ENCODE measurements at regions not wholly inside any gene's neighbourhood (a gene's known extent, or its start where the extent isn't known, plus 50 kb on each side); places are given as distances from the start of the nearest gene placed in this dataset.
"Not testable (repeated sequence)": the region's sequence is repeated elsewhere in the genome, so short reads cannot be mapped to it uniquely, and the experiment has no call there.

GRCh38 chrX:121877337-121877736 lies 829.9 kb downstream of the GLUD2 start:
- DNase-seq: not testable (repeated sequence)

DNA sequence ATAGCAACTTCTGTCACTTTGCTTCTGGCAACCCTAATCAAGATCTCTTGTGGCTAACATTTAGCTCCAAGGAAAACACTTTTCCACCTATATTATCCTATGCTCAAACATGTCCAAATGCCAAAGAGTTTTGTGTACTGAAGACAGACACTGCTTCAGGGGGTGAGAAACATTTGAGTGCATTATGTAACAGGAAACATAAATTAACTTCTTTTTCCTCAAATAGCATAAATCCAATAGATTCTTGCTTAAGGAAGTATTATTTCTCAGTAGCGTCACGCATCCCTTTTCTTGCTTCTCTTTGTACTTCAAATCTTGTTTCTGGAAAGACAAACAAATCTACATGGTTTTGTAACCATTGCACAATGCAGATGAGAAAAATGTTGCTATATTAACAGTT lies 839.1 kb downstream of the GLUD2 start:
- no peak for DNase-seq

GRCh38 chrX:121894756-121895155 lies 847.3 kb downstream of the GLUD2 start:
- no peak for DNase-seq

DNA sequence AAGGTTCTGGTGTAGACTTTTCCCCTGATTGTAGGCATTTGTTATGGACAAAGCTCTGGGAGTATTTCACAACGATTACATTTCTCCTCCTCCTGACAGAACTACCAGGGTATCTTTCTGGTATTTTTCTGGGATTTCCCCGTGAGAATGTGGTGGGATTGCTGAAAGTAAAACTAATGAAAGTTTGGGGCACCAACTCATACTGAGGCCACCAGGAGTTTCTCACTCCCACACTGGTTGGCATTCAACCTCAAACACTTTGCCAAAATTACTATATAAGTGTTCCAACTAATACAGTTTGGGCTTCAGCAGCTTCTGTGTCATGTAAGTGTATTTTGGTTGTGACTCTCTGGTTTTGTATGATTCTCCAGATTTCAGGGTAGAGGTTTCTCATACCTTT lies 855.1 kb downstream of the GLUD2 start:
- no peak for DNase-seq

DNA sequence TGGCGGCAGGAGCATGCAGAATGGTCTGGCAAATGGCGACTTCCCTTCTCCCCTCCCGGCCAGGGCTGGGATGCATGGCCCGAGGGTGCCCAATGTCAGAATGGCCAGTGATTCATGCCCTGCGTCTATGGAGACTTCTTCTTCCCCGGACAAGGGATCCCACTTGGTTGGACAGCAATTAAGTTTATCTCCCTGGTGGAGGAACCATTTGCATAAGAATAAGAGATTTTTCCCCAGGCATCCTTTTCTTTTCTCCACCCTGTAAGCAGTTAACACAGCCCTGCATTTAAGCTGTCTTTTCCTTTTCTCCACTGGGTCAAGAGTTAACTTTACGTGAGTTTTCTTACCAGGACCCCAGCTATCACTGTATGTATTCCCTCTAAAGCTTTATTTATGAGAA lies 856.6 kb downstream of the GLUD2 start:
- no peak for DNase-seq

GRCh38 chrX:121921258-121921657 lies 873.8 kb downstream of the GLUD2 start:
- no peak for DNase-seq

DNA sequence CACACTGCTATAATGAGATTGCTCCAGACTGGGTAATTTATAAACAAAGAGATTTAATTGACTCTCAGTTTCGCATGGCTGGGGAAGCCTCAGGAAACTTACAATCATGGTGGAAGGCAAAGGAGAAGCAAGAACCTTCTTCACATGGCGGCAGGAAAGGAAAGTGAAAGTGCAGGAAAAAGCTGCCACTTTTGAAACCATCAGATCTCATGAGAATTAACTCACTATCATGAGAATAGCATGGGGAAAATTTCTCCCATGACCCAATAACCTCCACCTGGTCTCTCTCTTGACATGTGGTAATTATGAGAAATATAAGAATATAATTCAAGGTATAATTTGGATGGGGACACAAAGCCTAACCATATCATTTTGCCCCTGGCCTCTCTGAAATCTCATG lies 884.2 kb downstream of the GLUD2 start:
- DNase-seq: no peak

- DNase-seq: no peak
Measured at GRCh38 chrX:121932688-121933087, 885.3 kb downstream of the GLUD2 start.

GRCh38 chrX:121949041-121949760 lies 901.8 kb downstream of the GLUD2 start:
- DNase-seq: no peak

- DNase-seq: no peak
Measured at GRCh38 chrX:121958886-121959285, 911.5 kb downstream of the GLUD2 start.

DNA sequence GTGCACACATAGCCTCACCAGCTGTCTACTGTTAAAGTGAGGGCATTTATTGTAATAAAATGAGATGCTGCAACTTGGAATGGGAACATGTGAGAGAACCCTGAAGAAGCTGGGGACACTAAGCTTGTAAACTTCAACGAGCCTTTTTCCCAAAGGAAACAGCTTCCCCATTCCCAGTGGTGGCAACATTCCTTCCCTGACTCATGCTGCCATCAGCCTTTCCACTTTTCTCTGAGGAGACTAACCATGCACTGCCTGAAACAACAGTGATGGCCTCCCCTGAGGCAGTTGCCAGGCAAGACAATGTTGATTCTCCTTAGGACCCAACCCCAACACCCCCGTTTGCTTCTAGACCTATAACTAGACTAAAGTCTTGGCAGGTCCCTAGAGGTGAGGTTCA lies 928.3 kb downstream of the GLUD2 start:
- DNase-seq: no peak

DNA sequence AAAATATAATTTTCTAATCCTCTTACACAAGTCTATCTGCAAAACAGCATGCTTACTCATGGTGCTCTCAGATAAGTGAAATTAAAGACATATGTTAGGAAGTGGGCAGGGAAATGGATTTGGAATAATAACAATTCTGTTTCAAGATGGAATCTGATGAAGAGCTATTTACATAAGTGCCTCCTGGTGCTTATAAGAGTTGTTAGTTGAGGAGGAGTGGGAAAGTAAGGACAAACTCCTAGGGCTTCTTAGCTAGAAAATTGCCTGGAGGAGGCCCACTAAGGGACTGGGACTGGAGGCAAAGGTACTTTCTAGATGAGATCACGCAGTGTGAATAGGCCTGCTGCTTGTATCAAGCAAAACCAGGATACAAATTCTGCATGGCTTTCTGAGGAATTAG lies 939.8 kb downstream of the GLUD2 start:
- no peak for DNase-seq

DNA sequence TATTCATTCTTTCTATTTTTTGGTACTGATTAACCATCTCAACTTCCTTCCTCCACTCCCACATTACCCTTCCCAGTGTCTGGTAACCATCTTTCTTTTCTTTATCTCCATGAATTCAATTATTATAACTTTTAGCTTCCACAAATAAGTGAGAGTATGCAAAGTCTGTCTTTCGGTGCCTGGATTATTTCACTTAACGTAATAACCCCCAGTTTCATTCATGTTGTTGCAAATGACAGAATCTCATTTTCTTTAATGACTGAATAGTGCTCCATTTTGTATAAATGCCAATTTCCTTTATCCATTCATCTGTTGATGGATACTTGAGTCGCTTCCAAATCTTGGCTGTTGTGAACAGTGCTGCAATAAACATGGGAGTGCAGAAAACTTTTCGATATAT lies 940.4 kb downstream of the GLUD2 start:
- no peak for DNase-seq

DNA sequence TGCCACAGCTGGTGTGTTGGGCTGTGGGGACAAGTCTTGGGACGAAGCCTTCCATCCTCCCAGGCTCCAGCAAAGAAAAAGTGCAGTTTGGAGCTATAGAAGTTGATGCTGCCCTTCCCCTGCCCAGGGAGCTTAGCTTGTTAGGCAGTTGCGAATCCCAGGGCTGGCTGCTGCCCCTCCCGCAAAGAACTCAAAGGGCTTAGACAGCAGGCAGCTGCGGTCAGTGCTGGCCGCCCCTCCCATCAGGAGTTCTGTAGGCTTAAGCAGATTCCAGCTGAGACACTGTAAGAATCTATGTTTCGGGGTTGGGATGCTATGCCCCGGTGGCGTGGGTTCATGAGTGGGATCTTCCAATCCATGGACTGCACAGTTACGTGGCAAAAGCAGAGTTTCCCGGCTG lies 956.7 kb downstream of the GLUD2 start:
- DNase-seq: no peak

DNA sequence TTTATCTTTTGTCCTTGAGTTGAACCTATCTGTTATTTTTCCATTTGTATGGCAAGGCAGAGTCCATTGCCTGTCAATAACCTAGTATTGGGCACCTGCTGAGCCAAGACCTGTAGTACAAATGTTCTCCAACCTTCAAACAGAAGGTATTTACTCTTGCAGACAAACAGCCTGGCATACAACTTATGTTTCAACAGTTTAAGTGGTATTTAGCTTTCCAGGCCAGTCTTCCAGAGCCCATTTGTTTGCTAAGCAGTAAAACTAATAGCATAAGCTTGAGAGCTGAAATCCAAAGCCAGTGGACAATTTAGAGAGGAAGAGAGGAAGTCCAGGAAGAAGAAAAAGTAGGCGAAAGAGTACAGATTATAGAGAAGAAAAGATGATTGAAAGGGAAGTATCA lies 979.3 kb downstream of the GLUD2 start:
- no peak for DNase-seq

DNA sequence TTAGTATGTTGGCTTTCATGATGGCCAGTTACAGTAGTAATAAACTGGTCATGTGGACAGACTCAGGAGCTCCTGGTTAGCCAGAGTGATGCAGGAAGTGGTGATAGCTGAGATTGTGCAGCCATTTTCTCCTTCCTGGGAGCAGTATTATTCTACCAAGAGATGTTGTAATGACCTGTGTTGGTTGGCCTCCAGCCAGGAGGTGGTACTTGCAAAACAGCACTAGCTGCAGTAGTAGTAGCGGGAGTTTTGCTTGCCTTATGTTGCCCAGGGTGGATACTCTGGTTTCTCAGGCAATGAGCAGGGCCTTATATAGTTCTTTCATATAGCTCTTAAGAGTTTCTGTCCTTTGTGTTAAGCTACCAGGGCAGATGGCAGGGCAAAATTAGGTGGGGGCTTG lies 998.8 kb downstream of the GLUD2 start:
- no peak for DNase-seq

- no peak for DNase-seq
Measured at GRCh38 chrX:122046815-122047214, 999.4 kb downstream of the GLUD2 start.

DNA sequence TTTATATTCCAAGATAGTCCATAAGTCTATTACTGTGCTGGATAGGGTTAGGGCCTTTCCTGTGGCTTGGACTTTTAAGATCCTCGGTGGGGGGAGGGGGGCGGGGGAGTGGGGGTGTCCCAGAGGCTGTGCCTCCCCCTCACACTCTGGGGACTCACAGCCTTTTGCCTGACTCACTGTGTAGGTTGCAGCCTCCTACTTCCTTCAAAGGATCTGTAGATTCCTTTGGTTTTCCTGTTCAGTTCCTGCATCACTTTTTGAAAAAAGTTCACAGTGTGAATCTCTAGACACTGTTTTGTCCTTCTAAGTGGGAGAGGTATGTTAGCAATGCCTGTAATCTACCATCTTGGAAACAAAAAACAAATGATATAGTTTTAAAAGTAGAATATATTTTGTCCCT lies 999.9 kb downstream of the GLUD2 start:
- DNase-seq: no peak

DNA sequence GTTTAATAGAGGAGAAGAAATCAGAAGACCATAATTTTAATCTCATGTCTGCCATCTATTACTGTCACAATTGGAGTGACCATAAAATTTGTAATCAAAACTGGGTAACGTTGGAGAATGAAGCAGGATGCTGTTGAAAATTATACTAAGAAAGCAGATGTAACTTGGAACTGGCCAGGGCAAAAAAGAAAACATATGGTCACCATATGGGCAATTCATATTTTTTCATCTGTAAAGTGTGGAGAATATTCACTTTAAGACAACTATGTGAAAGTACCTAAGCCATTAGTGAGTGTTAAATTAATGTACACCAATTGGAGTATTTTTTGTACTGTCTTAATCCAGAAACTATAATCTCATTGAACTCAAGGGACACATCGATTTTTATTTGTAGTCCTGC lies 1008.0 kb downstream of the GLUD2 start:
- DNase-seq: no peak

- no peak for DNase-seq
Measured at GRCh38 chrX:122055979-122056715, 1008.7 kb downstream of the GLUD2 start.

- DNase-seq: no peak
Measured at GRCh38 chrX:122076241-122076640, 1028.8 kb downstream of the GLUD2 start.

GRCh38 chrX:122078079-122078478 lies 1030.7 kb downstream of the GLUD2 start:
- no peak for DNase-seq

DNA sequence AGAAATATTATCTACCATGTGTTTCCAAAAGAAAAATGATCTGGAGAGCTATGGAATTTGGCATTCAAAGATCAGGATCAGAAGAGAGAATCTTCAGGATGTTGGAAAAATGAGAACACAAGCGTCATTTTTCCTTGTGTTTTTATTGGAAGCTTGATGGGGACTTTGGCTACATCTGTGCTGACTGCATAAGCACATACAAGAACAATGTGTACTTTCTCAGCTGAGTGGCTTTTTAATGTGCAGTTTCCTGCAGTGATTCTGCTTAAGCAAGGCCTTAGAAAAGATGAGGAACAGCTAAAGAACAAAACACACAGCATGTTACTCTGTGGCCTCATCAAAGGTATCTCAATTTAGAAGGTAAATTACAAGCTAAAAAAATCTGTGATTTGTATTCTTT lies 1039.9 kb downstream of the GLUD2 start:
- DNase-seq: no peak

DNA sequence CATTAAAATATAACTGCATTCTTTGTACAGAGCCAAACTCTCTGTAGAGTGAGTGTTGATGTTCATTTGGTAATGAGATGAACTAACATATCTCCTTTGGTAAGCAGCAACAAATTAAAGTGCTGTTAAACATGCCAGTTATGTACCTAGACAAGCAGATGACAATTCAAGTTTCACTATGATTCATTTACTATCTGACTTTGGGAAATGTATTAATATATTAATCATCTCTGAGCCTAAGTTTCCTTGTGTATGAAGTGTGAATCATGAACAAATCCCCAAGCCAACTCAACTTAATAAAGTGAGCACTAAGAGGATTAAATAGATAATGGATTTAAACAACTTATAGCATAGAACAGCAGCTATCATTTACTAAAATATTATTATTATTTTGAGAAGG lies 1044.2 kb downstream of the GLUD2 start:
- DNase-seq: no peak

GRCh38 chrX:122092360-122092759 lies 1045.0 kb downstream of the GLUD2 start:
- DNase-seq: no peak

Data from NCI-H187 (cell line).